HG03196 (cell line): ENCODE measurements at regions not wholly inside any gene's neighbourhood (a gene's known extent, or its start where the extent isn't known, plus 50 kb on each side); places are given as distances from the start of the nearest gene placed in this dataset.

Experiments
- ATAC-seq: cut with Tn5 transposase; IDR thresholded peaks from one replicate; pipeline ENCODE4 v1.9.1; 2021; ENCODE audit not compliant: unreplicated experiment

DNA sequence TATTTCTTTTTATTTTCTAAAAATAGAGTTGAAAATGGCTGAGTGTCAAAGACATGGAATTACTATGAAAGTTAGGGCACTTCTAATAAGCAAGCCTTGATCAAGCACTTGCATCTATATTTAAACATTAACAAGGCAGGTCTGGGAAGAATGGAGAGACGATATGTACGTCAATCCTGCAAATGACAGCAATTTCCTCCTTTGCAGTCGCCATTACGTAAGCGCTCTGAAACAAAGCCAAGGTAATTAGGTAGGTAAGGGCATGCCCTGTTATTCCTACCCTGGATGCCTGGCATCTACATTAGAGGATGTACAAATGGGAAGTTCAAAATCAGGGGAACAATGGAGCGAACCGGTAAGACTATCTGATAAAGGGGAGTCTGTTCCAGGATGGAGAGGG is 664.0 kb upstream of the ARGLU1 start:
- ATAC-seq = no peak

DNA sequence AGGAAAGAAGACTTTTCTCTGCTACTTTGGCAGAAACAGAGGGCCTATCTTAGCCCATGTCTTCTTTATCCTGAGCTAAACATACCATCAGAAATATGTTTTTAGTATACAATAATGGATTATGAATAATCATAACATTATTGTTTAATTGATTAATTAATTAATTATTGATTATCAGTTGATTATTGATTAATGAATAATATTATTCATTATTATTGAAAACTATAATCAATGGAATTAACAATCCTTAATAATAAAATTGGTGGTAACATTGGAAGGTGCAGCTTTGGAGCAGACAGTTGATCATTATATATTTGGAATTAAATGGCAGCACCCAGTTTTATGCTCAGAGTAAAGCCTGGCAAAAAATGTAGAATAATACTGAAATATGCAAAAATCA is 655.9 kb upstream of the ARGLU1 start:
- ATAC-seq = no peak

DNA sequence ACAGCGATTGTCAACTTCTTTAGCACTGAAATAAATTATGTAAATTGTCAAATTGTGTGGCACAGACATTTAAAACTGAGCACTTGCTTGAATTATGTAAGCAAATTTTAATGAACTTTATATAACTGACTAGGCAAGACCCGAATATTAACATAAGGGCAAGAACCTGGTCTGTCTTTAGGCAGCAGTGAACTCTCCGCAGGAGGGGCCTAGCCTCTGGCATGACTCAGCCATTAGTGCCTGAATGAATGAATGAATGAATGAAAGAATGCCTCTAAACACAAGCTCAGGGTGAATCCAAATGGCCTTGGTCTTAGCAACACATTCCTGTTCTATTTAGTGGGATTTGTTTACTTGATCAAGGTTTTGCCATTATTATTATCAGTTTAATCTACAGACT is 654.7 kb upstream of the ARGLU1 start:
- ATAC-seq = no peak

DNA sequence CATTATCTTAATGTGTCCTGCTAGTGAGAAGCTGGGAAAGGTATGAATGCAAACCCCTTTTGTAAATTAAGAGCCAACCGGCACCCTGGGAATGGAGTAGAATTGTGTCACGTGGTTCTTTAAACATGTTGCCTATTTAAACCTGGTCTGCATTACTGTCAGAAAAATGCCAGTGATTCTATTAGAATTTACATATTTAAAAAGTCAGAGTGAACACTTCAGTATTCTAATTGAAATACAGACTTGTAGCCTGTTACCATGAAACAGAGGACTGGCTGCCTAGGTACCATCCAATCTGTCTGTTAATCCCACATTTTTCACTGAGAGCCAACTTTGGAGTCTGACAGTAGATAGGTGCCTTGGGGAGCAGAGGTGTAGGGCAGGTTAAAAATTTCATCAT is 652.3 kb upstream of the ARGLU1 start:
- no peak for ATAC-seq

DNA sequence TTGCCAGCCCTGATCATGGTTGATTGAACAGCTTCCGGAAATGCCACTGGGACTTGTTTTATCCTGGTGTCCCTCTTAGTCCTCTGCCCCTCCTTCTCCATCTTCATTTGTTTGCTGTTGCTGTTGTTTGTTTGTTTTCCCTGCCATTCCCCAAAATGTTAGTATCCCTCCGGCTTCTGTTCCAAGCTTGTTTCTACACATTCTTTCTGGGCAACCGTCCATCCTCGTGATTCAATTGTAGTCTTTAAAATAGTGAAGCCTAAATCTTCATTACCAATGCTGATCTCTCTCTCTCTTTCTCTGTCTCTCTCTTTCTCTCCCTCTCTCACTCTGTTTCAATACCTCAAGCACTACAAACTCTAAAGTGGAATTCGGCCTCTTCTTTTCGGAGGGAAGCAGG is 649.3 kb upstream of the ARGLU1 start:
- no peak for ATAC-seq

DNA sequence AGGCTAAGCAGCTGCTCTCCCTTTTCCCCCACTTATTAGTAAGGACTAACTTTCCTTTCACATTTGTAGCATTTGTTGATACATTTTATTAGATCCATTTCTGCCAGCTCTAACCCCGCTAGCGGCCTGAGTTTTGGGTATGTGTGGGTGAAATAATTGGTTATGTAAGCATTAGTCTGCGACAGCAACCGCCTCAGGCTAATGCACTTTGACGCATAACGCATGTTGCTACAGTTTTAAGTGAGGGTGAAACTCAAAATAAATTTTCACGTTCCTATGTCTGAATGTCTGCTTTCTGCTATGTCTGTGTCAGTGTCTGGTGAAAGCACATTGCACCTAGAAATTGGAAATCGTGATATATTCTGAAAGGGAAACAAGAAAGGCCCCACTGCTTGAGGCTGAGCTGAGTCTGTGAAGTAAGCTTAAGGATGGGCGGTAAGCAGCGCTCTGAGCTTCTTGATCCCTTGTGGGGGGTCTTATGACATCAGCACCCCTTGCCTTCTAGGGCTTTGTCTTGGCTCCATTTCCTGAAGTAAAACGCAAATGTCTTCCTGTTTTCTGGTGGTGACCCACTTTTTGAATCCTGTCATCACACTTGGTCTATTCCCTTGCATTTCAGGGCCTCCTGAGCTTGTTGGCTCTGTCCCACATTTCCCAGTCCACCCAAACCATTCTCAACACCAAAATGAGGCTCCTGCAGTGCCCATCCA is 648.3 kb upstream of the ARGLU1 start:
- no peak for ATAC-seq

DNA sequence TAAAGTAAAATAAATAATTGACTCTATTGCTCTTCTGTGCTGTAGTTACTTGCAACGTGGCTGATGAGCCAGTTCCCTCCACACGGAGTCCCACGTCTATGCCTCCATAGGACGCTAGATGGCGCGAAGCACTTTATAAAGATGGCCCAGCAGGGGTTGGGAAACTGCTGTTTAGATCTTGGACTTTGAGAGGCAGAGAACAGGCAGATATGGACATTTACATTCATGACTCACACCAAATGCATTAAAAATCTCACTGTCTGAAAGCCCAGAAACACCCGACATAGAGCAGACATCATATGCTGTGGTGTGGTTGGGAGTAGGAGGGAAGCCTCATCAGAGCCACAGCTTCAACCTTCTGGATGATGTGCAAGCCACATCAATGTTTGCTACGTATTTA is 643.1 kb upstream of the ARGLU1 start:
- ATAC-seq = peak; percentile 94

DNA sequence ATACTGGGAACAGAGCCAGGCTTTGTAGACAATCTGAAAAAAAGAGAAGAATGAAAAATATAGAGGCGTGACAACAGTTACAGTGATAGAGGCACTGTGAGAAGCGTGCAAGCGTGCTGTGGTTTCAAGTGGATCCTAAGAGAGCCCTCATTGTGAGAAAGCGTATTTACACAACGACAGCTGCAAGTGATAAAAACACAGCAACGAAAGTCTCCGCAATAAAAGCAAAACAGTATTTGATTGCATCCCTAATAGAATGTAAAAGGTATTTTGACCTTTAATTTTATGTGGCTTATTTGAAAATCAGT is 642.7 kb upstream of the ARGLU1 start:
- no peak for ATAC-seq

DNA sequence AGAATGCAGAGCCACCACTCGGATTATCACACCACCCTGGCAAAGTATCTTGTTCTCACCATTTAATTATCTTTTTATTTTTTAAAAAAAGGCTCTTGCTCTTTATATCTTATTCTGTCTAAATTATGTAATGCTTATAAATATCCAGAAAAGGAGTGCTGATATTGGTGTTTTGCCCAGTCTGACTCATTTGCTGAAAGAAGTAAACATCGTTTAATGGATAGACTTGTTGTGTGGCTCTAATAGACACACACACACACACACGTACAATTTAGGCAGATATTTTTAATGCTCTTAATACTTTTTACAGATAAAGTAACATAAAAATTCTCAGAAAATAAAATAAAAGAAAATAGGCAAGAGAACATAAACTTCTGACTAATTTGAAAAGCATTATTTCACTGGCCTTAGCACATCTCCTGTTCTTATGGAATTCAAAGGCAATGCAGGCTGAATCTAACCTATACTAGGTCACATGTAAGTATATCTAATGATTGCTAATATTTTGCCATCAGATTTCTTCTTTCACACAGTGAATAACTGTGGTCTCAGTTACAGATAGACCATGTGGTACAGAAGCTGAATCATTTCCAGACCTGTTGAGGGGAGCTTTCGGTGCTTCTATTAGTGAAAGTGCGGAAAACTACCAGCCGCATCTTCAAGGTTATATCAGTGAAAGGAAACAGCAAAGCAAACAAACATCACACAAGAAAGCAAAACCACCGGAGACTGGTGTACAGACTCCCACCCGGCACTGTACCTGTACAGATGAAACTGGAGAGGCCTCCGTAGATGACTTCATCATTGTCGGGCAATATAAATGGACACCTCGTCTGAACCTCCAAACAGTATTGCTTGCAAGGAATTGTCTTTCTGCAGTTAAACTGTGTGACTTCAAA is 642.1 kb upstream of the ARGLU1 start:
- no peak for ATAC-seq

DNA sequence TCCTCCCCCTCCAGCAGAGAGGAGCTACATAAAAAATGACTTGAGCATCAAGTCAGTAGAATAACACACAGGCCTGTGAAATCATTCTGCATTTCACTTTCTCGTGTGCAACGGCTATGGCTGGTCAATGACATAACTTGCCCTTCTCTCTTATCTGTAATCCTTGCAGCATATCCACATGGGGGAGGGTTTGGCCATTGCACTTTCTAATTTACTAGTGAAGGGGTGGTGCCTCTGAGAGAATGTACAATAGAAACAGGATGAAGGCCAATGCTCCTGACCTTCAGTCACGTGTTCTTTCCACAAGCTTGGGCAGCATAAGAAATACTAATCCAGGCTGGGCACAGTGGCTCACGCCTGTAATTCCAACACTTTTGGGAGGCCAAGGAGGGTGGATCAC is 641.0 kb upstream of the ARGLU1 start:
- ATAC-seq = no peak

DNA sequence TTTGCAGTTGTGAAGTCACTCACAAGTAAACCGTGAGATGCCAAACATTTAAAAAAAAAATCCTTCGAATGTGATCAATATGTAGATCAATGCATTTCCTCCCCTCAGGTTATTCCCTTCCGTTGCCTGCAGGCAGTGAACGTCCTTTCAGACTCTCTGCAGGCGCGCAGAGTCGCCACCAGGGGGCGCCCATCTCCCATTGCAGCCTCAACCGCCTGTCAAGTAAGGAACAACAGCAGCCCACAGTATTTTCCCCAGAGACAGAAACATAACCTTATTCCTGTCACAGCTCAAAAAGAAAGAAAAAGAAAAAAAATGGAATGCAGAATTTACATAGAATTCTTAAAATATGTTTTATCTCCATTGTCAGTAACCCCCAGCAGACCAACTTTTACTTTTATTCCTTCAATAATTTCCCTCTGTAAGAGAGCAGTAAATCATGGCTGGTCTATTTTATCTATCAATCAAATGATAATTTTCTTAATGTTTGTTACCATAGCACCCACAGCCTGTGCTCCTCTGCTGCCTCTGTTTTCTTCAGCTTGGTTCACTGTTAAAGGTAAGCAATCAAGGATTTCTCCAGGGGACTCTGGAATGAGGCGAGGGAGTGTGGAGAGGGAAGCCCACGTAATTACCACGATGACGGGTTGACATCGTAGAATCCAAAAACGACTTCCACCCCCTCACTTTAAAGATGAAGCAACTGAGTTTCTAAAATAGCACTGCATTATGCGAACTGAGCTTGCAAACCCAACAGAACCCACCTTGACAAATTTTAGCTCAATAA is 637.6 kb upstream of the ARGLU1 start:
- ATAC-seq = peak; percentile 96

DNA sequence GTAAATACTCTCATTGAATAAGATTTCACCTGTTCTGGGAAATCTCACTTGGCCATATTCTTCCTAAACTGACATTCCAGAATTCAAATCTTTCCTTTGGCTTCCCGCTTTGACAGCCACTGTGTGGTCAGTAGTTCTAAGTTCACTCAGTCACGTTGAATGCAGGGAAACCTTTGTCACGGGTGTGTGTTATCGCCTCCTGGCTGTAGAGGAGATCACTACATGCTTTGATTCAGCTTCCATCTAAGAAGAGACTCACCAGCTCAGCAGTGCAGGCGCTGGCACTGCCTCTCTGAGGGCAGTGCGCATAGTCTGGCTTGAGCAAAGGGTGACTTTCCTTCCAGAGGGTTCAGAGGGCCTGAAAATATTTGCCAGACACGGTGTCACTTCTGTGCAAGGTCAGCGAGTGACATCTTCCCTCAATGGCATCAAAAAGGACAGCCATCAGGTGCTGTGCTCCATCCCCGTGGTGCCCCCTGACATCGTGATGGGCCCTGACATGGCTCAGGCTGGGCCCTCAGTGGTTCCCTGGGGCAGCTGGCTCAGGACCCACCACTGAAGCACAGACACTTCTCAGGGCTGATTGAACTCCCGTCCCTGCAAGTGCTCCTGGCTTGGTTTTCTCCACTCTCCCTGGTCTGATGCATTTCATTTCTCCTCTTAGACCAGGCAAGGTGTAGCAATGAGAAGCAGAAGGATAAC is 635.4 kb upstream of the ARGLU1 start:
- ATAC-seq = no peak

DNA sequence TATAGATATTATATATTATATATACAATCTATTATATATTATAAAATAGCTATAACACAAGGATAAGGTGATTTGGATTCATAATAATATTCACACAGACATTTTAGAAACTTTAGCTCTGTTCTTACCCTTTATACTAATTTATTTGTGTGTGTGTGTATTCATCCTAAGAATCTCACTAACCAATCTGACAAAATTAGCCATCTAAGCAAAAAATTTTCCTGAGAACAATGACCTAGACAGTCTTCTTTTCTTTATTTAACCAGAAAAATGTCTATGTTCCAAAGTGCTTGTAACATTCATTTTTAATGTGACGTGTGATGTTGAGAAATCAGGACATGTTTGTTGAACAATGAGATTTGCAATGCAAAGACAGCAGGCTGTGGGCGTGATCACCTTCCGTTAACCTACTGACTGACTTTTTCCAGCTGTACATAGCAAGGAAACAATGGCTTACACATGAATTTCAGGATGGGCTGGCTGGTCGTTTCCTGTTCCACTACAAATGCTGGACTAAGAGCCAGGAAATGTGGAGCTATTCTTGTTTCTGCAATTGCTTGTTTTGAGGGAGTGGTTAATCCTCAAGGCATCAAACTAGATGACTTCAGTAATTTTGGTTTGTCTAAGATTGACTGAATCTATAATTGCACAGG is 634.6 kb upstream of the ARGLU1 start:
- ATAC-seq = no peak

DNA sequence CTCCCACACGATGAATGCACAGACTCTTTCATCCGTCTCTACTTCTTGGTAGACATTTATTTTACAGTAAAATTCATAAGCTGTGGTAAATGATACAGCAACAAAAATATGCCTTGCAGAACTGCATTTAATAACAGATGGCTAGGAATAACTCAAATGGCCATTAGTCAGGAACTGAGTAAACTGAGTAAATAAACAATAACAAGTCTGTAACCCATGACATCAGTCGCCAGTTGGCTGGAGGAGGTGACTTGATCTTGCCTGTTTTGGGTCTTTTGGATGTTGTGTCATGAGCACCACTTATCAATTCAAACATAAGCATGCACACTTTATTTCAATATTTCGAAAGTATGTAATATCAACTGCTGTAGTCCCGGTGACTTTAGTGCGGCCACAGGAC is 632.6 kb upstream of the ARGLU1 start:
- no peak for ATAC-seq

DNA sequence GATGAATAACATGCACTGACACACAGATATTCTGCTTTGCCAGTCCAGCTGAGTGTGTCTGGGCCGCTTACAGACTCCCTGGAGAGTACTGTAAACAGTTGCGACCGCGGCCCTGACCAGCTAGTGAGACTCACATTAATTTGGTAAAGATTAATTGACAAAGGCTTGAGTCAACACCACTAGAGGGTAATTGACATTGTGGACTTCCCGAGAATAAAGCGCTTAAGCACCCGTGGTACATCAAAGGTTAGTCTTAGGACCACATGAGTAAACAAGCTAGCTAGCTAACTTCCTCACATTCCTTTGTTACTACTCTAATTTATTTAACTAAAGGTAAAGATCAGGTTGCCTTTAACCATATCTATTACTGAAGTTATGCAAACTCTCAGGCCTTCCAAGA is 624.4 kb upstream of the ARGLU1 start:
- ATAC-seq = no peak

DNA sequence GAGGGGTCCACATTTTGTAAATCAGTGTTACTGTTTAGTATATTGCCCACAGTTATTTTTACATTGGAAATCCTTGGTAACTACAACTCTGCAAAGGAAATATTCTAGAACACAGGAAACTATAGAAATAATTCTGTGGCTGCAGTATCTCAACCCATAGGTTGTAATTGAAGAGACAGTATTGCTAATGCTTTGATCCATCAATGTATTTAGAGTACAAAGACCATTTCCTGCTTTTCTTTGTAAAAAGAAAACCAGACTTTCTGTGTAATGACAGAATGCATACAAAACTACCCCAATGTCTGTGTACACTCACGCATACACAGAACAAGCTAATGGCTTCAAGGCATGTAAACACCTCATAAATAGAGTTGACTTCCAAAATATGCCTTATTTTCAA is 622.1 kb upstream of the ARGLU1 start:
- ATAC-seq = no peak

DNA sequence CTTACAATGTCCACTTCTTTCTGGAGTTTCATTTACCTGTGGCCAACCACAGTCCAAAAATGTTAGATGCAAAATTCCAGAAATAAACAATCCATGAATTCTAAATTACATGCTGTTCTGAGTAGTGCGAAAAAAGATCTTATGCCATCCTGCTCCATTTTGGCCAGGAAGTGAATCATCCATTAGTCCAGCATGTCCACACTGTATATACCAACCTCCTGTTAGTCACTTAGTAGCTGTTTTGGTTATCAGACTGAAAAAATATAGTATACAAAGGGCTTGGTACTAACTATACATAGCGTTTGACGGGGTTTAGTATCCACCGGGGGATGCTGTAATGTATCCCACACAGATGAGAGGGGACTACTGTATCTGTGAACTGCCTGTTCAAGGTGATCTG is 618.0 kb upstream of the ARGLU1 start:
- no peak for ATAC-seq

DNA sequence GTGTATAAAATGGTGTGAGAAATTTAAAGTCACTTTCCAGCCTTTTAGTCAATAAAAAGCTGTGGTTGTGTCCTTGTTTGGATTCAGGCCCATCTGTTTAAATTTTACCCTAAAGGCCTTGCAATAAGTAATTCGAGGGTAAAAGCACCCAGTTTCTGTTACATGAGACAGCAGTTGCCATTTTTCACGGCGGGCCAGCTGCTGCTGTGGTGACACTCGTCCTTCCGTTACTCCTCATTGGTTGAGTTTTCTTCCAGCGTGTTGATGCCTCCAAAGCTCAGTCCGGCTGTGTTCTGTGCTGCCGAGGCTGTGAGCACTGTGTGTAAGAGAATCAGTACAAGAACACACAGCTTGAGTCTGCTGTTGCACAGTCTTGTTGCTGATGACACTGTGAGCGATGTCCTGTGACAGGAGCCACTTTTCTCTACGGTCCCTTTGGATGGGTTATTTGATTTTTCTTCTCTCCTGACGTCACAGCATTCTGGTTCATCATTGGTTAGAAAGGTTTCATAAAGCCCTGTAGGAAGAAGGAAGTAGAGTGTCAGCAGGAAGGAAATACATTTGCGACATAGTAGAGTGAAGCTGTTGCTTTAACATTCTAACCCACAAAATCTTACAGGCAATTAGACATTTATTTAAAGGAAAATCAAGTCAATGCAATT is 602.5 kb upstream of the ARGLU1 start:
- no peak for ATAC-seq

DNA sequence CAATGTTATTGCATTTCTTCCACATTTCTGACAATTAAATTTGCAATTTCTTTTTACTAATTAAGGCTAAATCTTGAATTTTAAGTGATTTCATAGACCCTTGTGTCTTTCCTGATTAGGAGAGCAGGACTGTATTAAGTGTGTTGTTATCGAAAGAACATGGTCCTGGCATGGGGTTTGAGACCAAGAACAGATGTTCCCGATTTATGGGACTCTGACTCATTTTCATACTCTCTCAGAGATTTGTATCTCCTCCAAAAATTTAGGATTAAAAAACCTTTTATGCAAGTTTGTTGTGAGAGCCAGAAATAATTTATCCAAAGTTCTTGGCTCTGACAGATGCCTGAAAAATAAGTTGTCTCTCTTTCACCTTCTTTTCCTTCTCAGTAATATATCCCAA is 589.3 kb upstream of the ARGLU1 start:
- no peak for ATAC-seq

DNA sequence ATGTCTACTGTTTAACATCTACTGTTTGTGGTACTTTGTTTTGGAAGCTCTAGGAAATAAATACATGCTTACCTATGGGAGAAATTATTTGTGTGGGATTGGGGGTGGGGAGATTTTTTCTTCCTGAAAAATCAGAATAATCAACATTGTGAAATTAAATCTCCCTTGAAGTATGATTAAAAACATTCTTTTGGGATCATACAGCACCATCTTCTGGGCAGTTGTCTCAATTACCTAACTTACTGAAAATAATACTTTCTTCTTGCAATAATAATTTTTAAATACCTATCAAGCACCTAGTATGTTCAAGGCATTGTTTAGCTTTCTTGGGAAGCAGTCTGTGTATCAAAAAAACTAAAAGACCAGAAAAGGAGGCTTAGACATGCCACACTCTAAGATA is 576.5 kb upstream of the ARGLU1 start:
- ATAC-seq = no peak
